ENCODE measurements at regions not wholly inside any gene's neighbourhood (a gene's known extent, or its start where the extent isn't known, plus 50 kb on each side); places are given as distances from the start of the nearest gene placed in this dataset.

DNA sequence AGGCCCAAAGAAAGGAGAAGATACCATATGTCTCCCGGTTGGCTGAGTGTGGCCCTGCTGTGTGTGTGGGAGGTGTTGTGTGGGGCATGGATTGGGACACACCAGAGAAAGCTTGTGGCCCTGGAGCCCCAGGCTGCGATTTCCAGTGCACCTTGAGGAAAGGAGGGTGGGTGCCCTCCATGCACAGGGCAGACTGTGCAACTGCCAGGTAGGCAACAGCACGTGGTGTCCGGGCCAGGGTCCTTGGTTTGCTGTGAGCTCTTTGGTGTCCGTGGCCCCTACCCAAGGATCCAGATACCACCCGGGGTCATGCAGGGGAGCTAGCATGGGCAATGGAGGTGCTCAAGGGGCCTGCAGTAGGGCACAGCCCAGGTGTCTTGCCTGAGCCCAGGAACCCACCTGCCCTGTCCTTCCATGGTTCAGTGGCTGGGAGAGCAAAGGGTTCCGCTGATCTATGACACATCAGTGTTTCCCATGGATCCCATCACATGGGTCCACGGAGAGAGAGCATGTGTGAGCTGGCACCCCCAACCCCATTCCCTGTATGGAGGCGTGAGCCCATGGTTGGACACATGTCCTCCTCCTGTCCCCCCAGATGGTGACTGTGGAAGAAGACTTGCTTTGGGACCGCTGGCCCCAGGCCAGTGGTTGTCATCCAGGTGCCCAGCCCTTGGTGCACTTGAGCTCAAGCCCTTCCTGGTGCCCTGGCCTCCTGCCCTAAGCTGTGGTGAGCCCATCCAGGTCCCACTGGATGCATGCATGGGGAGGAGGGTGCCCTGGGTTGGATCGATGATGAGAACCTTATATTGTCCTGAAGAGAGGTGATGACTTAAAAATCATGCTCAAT is 223.4 kb downstream of the SNRPN start:
- H3K27ac ChIP-seq (ENCODE audit: low read length in 2 of 2) = no peak overlapping the region
- no peaks in the 10 kb centered on the region for H3K79me2 ChIP-seq (ENCODE audit: control insufficient read depth, insufficient read depth, low read length)
- no peak overlapping the region for H3K9ac ChIP-seq (ENCODE audit: low read length)
- no peaks in the 10 kb centered on the region for H3K27me3 ChIP-seq (replicated peaks in 1 of 4; ENCODE audit: control extremely low read depth in 1 of 4, control insufficient read depth in 3 of 4, insufficient read depth in 4 of 4, low read length in 3 of 4)
- no peaks in the 10 kb centered on the region for H3K4me1 ChIP-seq (ENCODE audit: control insufficient read depth in 2 of 2, insufficient read depth in 2 of 2, low read length in 2 of 2)
- ChIA-PET CTCF (no interaction called here), POLR2A (no interaction called here)
- no peaks in the 10 kb centered on the region for H3K36me3 ChIP-seq (replicated peaks in 1 of 2; ENCODE audit: control extremely low read depth in 1 of 2, control insufficient read depth in 1 of 2, extremely low read depth in 1 of 2, insufficient read depth in 2 of 2, low read length in 1 of 2)
- H3K9me3 Mint-ChIP-seq (ENCODE audit: insufficient read depth) = peaks cover 5% of the 10 kb centered on the region
- no peaks in the 10 kb centered on the region for H3K4me1 Mint-ChIP-seq
- ATAC-seq (ENCODE audit: low read depth) (no peak), DNase-seq (no peak)
- no peak overlapping the region for H2AFZ ChIP-seq (ENCODE audit: insufficient read depth, low read depth, low read length, poor library complexity, severe bottlenecking)
- H3K9me3 ChIP-seq (ENCODE audit: control extremely low read depth in 1 of 3, control insufficient read depth in 2 of 3, insufficient read depth in 1 of 3, low read length in 2 of 3) = peaks cover 0 to 99% (median 14%) of the 10 kb centered on the region in 3 donors
- H3K4me3 Mint-ChIP-seq = no peak overlapping the region
- no peaks in the 10 kb centered on the region for H4K20me1 ChIP-seq (ENCODE audit: control insufficient read depth, insufficient read depth, low read length, poor library complexity, severe bottlenecking)
- WGBS (ENCODE audit: insufficient coverage) = 89% methylated on average over 10 of the region's 11 CpGs
- TF ChIP-seq, protein P1, sequence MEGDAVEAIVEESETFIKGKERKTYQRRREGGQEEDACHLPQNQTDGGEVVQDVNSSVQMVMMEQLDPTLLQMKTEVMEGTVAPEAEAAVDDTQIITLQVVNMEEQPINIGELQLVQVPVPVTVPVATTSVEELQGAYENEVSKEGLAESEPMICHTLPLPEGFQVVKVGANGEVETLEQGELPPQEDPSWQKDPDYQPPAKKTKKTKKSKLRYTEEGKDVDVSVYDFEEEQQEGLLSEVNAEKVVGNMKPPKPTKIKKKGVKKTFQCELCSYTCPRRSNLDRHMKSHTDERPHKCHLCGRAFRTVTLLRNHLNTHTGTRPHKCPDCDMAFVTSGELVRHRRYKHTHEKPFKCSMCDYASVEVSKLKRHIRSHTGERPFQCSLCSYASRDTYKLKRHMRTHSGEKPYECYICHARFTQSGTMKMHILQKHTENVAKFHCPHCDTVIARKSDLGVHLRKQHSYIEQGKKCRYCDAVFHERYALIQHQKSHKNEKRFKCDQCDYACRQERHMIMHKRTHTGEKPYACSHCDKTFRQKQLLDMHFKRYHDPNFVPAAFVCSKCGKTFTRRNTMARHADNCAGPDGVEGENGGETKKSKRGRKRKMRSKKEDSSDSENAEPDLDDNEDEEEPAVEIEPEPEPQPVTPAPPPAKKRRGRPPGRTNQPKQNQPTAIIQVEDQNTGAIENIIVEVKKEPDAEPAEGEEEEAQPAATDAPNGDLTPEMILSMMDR (IDR thresholded peaks at IDR 0.05) = no peak
- TF ChIP-seq EZH2 (IDR thresholded peaks at IDR 0.05; ENCODE audit: borderline replicate concordance, insufficient read depth, low read depth, low read length, poor library complexity, severe bottlenecking) = no peak
- H3K27ac Mint-ChIP-seq = no peak overlapping the region
- H3K4me3 ChIP-seq (ENCODE audit: control extremely low read depth in 1 of 5, extremely low read depth in 1 of 5, insufficient read depth in 1 of 5, low read depth in 2 of 5, low read length in 4 of 5) = no peak overlapping the region
- H3K27me3 Mint-ChIP-seq = no peaks in the 10 kb centered on the region
- no peak overlapping the region for H3K4me2 ChIP-seq (replicated peaks; ENCODE audit: low read depth, low read length, poor library complexity, severe bottlenecking)
- intact Hi-C loops (cut with micrococcal nuclease) = no loop called here

DNA sequence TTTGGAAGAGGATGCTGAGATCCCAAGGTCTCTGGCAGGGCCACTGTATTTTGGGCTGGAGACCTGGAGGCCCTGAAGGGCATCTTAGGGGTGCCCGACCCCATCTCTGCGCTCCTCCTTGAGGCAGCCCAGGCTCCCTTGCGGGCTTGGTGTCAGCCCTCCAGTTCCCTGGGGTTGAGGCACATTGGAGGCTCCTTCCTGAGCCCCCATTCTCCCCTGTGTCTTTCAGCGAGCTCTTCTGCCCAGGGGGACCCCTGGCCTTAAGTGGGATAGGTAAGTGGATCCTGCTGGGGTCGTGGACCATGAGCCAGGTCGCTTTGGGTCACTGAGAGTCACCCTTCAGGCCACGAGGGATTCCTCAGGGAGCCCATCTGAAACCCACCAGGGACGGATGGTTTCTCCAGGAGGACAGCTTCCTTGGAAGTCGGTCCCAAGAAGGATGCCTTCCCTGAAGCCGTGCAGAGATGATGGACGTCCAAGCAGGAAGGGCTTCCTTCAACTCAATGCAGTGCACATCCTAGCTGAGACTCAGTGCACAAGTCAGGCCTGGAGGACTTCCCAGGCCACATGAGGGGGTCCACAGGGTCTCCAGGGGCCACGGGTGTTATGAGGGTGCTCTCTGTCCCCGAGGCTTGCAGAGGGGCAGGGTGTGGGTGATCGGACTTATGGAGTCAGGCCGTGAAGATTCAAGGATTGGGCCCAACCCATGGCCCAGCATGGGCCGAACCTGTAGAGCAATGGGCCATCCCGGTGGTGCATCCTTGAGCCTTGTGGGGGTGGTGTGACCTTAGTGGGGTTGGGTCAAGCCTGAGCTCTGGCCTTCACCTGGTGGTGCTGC is 224.3 kb downstream of the SNRPN start:
- WGBS (ENCODE audit: insufficient coverage) = 85% methylated on average over 17 of the region's 17 CpGs
- Mint-ChIP-seq H3K4me3 (no peak overlapping the region), H3K4me1 (no peaks in the 10 kb centered on the region), H3K27me3 (no peaks in the 10 kb centered on the region), H3K27ac (no peak overlapping the region), H3K9me3 (ENCODE audit: insufficient read depth) (peaks cover 5% of the 10 kb centered on the region)
- Histone ChIP-seq H4K20me1 (ENCODE audit: control insufficient read depth, insufficient read depth, low read length, poor library complexity, severe bottlenecking) (no peaks in the 10 kb centered on the region), H3K9me3 (ENCODE audit: control extremely low read depth in 1 of 3, control insufficient read depth in 2 of 3, insufficient read depth in 1 of 3, low read length in 2 of 3) (peaks cover 0 to 99% (median 6%) of the 10 kb centered on the region in 3 donors), H3K4me1 (ENCODE audit: control insufficient read depth in 2 of 2, insufficient read depth in 2 of 2, low read length in 2 of 2) (no peaks in the 10 kb centered on the region), H3K4me3 (ENCODE audit: control extremely low read depth in 1 of 5, extremely low read depth in 1 of 5, insufficient read depth in 1 of 5, low read depth in 2 of 5, low read length in 4 of 5) (no peak overlapping the region), H3K79me2 (ENCODE audit: control insufficient read depth, insufficient read depth, low read length) (no peaks in the 10 kb centered on the region), H3K27ac (ENCODE audit: low read length in 2 of 2) (no peak overlapping the region), H3K36me3 (replicated peaks in 1 of 2; ENCODE audit: control extremely low read depth in 1 of 2, control insufficient read depth in 1 of 2, extremely low read depth in 1 of 2, insufficient read depth in 2 of 2, low read length in 1 of 2) (no peaks in the 10 kb centered on the region), H3K9ac (ENCODE audit: low read length) (no peak overlapping the region), H3K4me2 (replicated peaks; ENCODE audit: low read depth, low read length, poor library complexity, severe bottlenecking) (no peak overlapping the region), H3K27me3 (replicated peaks in 1 of 4; ENCODE audit: control extremely low read depth in 1 of 4, control insufficient read depth in 3 of 4, insufficient read depth in 4 of 4, low read length in 3 of 4) (no peaks in the 10 kb centered on the region), H2AFZ (ENCODE audit: insufficient read depth, low read depth, low read length, poor library complexity, severe bottlenecking) (no peak overlapping the region)
- CTCF ChIA-PET = no interaction called here
- intact Hi-C loops (cut with micrococcal nuclease) = no loop called here
- TF ChIP-seq, protein P1 (IDR thresholded peaks at IDR 0.05) = no peak
- TF ChIP-seq EZH2 (IDR thresholded peaks at IDR 0.05; ENCODE audit: borderline replicate concordance, insufficient read depth, low read depth, low read length, poor library complexity, severe bottlenecking) = no peak
- no peak for DNase-seq
- POLR2A ChIA-PET = no interaction called here
- no peak for ATAC-seq (ENCODE audit: low read depth)
